Psoas muscle (tissue), 7 donors: ENCODE measurements at regions not wholly inside any gene's neighbourhood (a gene's known extent, or its start where the extent isn't known, plus 50 kb on each side); places are given as distances from the start of the nearest gene placed in this dataset.

ENCODE experiments used
- ATAC-seq, 4 donors: fragments of 200-7000 bp; cut with Tn5 transposase; one replicate each; pipeline ENCODE4 v1.9.1; 2020; ENCODE audit warnings: moderate library complexity in 3 of 4, mild to moderate bottlenecking in 2 of 4
- DNase-seq, 2 donors: peaks; one replicate each; pipeline ENCODE4 v3.0.0-alpha.2; 2020
- H3K27ac ChIP-seq: fragments of 200-600 bp; one replicate; pipeline ENCODE4 v1.8.0; 2022
- H3K27me3 ChIP-seq, 3 donors: fragments of 200-600 bp in 1 of 3; one replicate each; pipeline versions ENCODE4 v1.6.1 to v1.8.0; 2013 to 2022; ENCODE audit warnings: low read length in 2 of 3, mild to moderate bottlenecking in 2 of 3, moderate library complexity in 1 of 3; ENCODE audit not compliant: insufficient read depth in 3 of 3
- H3K36me3 ChIP-seq, 2 donors: fragments of 200-600 bp in 1 of 2; one replicate each; pipeline versions ENCODE4 v1.6.1 to v1.8.0; 2013 to 2022; ENCODE audit warnings: low read depth in 1 of 2, mild to moderate bottlenecking in 1 of 2, moderate library complexity in 1 of 2; ENCODE audit not compliant: insufficient read depth in 1 of 2
- H3K4me1 ChIP-seq: fragments of 200-600 bp; one replicate; pipeline ENCODE4 v1.8.0; 2022
- H3K4me3 ChIP-seq: fragments of 200-600 bp; one replicate; pipeline ENCODE4 v1.8.0; 2022; ENCODE audit warnings: mild to moderate bottlenecking
- H3K9me3 ChIP-seq: fragments of 200-600 bp; one replicate; pipeline ENCODE4 v1.8.0; 2022
- WGBS, 3 donors: extraction: QIAGEN DNeasy Blood & Tissue Kit; methylation state at CpG; one replicate each; pipeline versions ENCODE4 v1.1.6 to v1.1.7; 2013; 5-methylcytosine and 5-hydroxymethylcytosine counted together
- intact Hi-C, 2 donors: fragments of 100-400 bp; cut with DNase I; formaldehyde crosslinking; loops; one replicate each; pipeline versions ENCODE4 v1.11.0 to v1.14.2; 2022
- TF ChIP-seq, protein P1 (sequence below): fragments of 200-600 bp; IDR thresholded peaks from one replicate; pipeline ENCODE4 v1.8.0; 2022; ENCODE audit warnings: antibody characterized with exemption
- donor health status: healthy with polysubstance abuse.
- donor health status: DM: no; HTN: no; CAD: no; lungs with moderate emphysema.
- donor health status: Bipolar disorder and iron deficiency.
- donor health status: healthy.
- donor health status: DM: yes; HTN: yes; CAD: no.
- donor health status: DM: no; HTN: no; CAD: no.
- donor health status: DM: yes; HTN: yes; CAD: no.

GRCh38 chr4:29558789-29559188 lies 1161.4 kb upstream of the PCDH7 start:
- Histone ChIP-seq H3K4me3 (no peak overlapping the region), H3K9me3 (no peaks in the 10 kb centered on the region), H3K27ac (no peak overlapping the region), H3K4me1 (no peaks in the 10 kb centered on the region), H3K36me3 (no peaks in the 10 kb centered on the region), H3K27me3 (no peaks in the 10 kb centered on the region)
- TF ChIP-seq, protein P1, sequence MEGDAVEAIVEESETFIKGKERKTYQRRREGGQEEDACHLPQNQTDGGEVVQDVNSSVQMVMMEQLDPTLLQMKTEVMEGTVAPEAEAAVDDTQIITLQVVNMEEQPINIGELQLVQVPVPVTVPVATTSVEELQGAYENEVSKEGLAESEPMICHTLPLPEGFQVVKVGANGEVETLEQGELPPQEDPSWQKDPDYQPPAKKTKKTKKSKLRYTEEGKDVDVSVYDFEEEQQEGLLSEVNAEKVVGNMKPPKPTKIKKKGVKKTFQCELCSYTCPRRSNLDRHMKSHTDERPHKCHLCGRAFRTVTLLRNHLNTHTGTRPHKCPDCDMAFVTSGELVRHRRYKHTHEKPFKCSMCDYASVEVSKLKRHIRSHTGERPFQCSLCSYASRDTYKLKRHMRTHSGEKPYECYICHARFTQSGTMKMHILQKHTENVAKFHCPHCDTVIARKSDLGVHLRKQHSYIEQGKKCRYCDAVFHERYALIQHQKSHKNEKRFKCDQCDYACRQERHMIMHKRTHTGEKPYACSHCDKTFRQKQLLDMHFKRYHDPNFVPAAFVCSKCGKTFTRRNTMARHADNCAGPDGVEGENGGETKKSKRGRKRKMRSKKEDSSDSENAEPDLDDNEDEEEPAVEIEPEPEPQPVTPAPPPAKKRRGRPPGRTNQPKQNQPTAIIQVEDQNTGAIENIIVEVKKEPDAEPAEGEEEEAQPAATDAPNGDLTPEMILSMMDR: no peak
- no peak for ATAC-seq
- no peak for DNase-seq
- intact Hi-C loops: no loop called here

GRCh38 chr4:29559286-29559685 lies 1160.9 kb upstream of the PCDH7 start:
- H3K9me3 ChIP-seq: no peaks in the 10 kb centered on the region
- H3K27me3 ChIP-seq: no peaks in the 10 kb centered on the region
- no peaks in the 10 kb centered on the region for H3K36me3 ChIP-seq
- no peaks in the 10 kb centered on the region for H3K4me1 ChIP-seq
- TF ChIP-seq, protein P1: no peak
- H3K4me3 ChIP-seq: no peak overlapping the region
- no peak for DNase-seq
- ATAC-seq: no peak
- intact Hi-C loops: no loop called here
- H3K27ac ChIP-seq: no peak overlapping the region

GRCh38 chr4:29560452-29560851 lies 1159.7 kb upstream of the PCDH7 start:
- TF ChIP-seq, protein P1: no peak
- ATAC-seq (no peak), DNase-seq (no peak)
- Histone ChIP-seq H3K36me3 (no peaks in the 10 kb centered on the region), H3K27ac (no peak overlapping the region), H3K4me1 (no peaks in the 10 kb centered on the region), H3K9me3 (no peaks in the 10 kb centered on the region), H3K4me3 (no peak overlapping the region), H3K27me3 (no peaks in the 10 kb centered on the region)
- 61 to 73% (median 71%) methylated on average over 1 of the region's 1 CpG for WGBS, 3 donors
- intact Hi-C loops: no loop called here

DNA sequence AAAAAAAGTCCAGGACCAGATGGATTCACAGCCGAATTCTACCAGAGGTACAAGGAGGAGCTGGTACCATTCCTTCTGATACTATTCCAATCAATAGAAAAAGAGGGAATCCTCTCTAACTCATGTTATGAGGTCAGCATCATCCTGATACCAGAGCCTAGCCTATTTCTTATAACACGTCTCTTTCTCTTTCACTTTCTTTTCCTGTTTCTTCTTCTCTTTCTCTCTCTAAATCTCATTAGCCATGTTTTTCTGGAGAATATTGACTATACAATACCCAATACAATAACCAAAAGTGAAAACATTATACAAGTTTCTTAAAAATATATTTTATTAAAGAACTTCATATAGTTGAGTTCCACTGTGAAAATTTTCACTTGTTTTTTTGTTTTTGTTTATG lies 1154.9 kb upstream of the PCDH7 start:
- no peak for ATAC-seq
- intact Hi-C loops: no loop called here
- DNase-seq: no peak

DNA sequence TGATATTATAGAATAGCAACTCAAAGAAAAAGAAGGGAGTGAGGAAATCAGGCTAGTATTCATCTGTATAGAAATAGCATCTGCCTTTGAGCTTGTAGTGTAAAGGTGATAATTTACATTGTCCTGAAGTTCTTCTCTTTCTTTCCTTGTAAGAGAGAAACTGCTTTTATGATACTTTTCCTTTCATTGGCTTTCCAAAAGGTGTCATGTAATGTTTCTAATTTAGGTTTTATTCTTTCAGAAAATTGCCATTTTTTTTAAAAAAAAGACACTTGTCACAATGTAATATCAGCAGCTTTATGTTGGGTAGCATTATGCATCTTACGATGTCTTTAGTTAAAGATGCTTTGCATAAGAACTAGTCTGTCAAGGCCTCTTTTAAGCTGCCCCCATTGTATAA lies 1153.8 kb upstream of the PCDH7 start:
- 82 to 90% (median 82%) methylated on average over 1 of the region's 1 CpG for WGBS, 3 donors
- TF ChIP-seq, protein P1: no peak
- H3K27ac ChIP-seq: no peak overlapping the region
- no peak for ATAC-seq
- no peaks in the 10 kb centered on the region for H3K27me3 ChIP-seq
- intact Hi-C loops: no loop called here
- H3K4me1 ChIP-seq: no peaks in the 10 kb centered on the region
- no peaks in the 10 kb centered on the region for H3K36me3 ChIP-seq
- DNase-seq: no peak
- H3K4me3 ChIP-seq: no peak overlapping the region
- H3K9me3 ChIP-seq: no peaks in the 10 kb centered on the region

More for the DNA sequence above, 1154.9 kb upstream of the PCDH7 start:
- TF ChIP-seq, protein P1: no peak
- Histone ChIP-seq H3K36me3 (no peaks in the 10 kb centered on the region), H3K9me3 (no peaks in the 10 kb centered on the region), H3K27ac (no peak overlapping the region), H3K4me3 (no peak overlapping the region), H3K4me1 (no peaks in the 10 kb centered on the region), H3K27me3 (no peaks in the 10 kb centered on the region)
- WGBS, 3 donors: 76 to 81% (median 78%) methylated on average over 2 of the region's 2 CpGs
